ENCODE measurements at regions not wholly inside any gene's neighbourhood (a gene's known extent, or its start where the extent isn't known, plus 50 kb on each side); places are given as distances from the start of the nearest gene placed in this dataset.
A peak's percentile ranks its signal among the peaks of the same experiment; 100 is the strongest.
"Not testable (repeated sequence)": the region's sequence is repeated elsewhere in the genome, so short reads cannot be mapped to it uniquely, and the experiment has no call there.

DNA sequence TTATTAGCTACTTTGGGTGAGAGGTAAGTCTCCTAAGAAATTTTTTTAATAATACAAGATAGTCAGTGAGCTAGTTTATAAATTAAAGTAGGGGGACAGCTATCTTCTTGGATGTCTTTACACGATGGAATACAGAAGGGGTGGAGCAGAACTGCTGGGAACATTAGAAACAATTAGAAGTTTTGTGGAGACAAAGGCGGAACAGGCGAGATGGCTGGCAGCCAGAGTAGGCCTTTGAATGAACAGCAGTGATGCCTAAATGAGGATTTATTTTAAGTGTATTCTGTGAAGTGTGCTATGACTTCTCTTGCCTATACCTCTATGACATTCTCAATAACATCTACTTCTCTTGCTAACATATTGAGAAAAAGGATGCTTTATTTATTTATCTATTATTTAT lies 1345.3 kb upstream of the SEL1L start:
- DNase-seq = no peak

DNA sequence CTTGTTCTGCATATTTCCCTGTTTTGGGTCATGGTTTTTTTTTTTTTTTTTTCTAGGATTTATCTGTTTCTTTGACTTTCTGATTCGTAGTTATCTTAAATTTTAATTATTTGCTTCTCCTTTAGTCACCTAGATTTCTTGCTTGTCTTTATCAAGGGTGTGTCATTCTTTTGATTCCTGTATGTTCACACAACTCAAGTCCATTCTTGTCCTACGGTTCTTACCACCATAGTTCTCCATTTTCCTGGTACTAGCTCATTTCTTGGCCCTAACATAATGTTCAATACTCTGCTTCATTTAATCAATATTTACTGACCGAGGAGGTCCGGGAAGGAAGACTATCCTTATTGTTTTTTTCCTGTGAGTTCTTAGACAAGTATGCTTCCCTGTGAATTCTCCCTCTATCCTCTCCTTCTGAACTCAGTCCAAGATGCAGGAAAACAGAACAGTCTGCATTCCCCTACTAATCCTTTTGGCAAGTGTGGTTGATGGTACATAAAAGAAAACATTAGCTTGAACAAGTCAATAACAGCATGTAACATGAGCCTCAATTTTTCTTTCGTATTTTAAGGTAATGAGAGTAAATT lies 1346.4 kb upstream of the SEL1L start:
- DNase-seq = no peak

DNA sequence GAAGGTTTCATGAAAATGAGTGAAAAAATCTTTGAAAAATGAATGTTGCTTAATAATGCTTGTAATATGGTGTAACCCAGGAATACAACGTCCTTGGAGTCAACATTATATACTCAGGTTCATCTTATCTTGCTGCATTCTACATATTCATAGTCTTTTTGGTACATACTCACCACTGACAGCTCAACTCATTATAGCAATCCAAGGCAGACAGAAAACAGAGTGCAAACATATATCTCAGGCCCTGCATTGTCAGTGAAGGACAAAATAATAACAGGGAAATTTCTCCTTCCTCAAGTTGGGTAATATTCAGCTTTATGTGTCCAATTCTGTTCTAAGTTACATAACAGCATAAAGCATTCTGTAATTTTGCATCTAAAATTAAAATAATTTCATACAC lies 1353.0 kb upstream of the SEL1L start:
- no peak for DNase-seq

DNA sequence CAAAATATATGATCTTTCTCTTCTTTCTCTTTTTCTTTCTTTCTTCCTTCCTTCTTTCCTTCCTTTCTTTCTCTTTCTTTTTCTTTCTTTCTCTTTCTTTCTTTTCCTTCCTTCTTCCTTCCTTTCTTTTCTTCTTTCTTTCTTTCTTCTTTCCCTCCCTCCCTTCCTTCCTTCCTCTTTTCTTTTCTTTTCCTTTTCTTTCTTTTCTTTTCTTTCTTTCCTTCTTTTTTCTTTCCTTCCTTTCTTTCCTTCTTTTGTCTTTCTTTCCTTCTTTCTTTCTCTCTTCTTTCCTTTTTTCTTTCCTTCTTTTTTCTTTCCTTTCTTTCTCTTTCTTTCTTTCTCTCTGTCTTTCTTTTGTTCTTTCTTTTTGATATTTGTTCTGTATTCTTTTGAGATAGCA lies 1356.0 kb upstream of the SEL1L start:
- no peak for DNase-seq

DNA sequence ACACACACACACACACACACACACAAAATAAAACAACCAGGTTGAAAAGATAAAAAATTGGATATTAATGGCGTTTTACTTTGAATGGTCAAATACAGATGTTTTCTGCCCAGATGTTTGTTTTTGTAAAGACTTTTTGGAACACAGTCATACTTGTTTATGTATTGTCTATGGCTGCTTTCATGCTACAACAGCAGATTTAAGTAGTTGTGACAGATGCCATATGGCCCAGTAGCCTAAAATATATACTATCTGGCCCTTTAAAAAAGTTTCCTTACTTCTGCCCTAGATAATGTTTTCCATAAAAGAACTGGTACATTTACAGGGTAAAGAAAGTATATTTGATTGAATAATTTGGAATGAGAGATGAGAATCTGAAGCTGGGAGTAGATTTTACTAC lies 1362.8 kb upstream of the SEL1L start:
- no peak for DNase-seq

DNA sequence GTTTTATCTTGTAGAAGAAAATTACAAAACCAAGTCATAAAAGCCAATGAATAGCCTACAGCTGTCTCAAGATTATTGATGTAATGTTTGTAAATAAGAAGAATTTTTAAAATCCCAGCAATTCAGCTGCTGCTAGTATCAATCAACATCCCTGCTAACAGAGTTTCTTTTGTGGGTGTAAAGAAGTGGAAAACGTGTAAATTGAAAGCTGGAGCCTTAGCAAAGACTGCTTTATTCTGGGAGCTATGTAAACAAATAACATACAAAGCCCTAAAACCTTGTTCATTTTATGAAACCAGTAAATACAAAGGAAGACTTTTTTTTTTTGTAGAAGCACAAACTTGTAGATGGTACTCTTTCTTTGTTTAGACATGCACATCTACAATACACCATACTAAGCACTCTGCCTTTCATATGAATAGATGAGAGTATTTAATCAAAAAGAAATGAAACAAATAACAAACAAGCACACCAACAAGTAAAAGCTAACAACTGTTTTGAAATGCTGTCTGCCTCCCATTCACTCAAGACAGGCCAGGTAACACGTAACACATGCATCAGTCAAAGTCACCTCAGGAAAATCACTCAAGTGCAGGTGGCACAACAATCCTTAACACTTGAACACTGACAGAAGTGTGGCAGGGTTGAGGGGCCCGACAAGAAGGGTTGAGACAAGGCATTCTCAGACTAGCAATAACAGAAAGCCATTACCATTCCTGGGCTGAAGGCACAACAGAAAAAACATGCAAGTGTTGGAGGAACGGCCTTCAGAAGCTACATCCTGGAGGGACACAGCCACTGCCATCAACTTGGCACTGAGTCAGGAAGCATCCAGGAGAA lies 1364.0 kb upstream of the SEL1L start:
- DNase-seq = no peak

DNA sequence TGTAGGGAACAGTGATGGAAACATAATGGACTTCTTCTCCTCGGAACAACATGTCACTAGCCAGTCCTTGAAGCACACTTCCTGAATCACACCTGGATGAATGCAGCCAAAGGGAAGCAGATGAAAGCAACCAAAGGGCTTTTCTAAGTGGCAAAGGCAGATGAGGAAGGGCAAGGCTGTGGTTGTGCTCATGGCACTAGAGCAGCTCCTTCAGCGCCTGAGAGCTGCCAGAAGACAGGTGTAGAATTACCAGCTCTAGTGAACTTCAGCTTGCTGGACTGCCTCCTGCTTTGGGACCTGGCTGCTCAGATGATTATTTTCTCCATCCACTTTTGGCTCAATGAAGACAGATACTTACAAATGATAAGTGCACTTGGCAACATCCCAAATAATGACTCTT lies 1372.1 kb upstream of the SEL1L start:
- no peak for DNase-seq

DNA sequence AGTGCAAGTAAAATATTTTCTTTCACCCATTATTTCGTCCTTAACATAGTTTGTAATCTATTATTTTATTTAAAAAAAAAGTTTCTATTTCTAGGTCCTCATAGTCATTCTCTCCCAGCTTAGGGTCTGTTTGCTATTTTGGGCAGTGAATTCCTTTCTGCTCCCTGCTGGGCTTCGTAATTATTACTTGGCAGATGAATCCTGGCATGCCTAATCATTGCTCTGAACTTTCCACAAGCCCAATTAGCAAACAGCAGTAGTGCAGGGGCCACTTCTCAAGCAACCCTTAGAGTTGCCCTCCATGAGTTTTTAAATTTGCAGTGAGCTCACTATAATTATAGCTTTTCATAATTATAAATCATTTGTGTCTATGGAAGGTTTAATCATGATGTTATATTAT lies 1378.3 kb upstream of the SEL1L start:
- no peak for DNase-seq

DNA sequence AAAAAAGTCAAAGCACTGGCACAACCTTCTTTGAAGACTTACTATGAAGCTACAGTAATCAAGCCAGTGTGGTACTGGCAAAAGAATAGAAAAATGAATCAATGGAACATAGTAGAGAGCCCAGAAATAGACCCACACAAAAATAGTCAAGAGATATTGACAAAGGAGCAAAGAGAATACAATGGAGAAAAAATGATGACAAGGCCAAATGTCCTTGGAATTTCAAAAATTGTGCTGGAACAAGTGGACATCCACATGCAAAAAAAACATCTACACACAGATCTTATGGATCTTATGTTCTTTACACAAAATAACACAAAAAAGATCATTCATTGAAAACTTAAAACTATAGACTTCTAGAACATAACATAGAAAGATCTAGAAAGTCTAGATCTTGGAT lies 1379.7 kb upstream of the SEL1L start:
- no peak for DNase-seq

DNA sequence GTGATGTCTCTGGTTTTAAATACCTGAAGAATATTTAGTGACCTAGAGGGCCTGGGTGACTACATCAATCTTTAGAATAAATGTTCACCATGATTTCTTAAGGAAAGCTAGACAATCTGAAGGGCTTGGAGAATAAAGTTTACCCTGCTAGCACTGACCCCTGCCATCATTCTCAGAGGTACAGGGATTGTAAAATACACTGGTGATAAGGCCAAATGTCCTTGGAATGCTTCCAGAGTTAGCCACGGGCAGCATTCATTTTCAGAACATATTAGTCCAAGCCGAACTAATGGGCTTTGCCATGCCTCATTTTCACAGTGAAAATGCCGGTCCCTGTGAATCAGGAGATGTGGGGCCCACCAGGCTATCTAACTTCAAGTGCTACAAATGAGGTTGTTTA lies 1381.7 kb upstream of the SEL1L start:
- DNase-seq = no peak

DNA sequence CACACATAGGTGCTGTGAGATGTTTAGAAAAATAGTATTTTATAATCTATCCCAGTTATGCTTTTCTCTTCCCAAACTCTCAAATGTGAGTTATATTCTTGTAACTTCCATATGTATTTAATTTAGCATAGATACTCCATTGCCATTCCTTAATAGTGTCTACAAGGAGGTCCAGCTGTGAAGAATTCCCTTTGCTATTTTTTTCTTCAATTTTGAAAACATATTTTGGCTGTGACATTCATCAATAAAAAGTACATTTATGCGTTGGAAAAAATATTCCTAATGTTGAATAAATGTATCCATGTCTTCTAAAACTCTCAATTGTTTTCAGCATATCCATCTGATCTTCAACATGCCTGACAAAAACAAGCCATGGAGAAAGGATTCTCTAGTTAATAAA lies 1402.0 kb upstream of the SEL1L start:
- no peak for DNase-seq

DNA sequence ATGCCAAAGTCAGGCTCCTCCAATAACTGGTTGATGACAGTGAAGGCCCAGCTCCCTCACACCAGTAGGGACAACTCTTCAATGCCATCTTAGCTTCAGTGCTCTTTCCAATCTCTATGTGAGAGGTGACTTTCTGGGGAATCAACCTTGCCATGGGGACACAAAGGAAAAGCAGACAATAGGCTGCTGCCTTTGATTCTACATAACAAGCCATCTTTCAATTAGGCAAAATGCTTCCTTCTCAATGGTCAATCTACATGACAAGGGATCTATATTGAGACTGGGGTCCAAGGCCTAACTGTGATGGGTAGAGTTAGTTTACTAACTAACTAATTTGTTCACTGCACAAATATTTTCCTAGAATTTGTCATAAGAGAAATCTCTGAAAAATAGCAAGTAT lies 1417.5 kb upstream of the SEL1L start:
- DNase-seq = no peak

DNA sequence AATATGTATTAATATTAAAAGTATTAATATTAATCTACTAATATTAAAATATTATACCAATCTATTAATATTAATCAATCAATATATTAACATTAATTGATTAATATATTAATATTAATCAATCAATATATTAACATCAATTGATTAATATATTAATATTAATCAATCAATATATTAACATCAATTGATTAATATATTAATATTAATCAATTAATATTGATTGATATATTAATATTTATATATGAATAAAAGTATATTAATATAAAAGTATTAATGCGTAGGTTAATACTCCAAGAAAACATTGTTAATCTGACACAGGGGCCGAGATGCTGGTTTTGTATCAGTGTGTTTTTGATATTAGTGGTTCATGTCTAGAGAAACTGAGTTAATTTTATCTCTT lies 1430.1 kb upstream of the SEL1L start:
- DNase-seq = no peak

DNA sequence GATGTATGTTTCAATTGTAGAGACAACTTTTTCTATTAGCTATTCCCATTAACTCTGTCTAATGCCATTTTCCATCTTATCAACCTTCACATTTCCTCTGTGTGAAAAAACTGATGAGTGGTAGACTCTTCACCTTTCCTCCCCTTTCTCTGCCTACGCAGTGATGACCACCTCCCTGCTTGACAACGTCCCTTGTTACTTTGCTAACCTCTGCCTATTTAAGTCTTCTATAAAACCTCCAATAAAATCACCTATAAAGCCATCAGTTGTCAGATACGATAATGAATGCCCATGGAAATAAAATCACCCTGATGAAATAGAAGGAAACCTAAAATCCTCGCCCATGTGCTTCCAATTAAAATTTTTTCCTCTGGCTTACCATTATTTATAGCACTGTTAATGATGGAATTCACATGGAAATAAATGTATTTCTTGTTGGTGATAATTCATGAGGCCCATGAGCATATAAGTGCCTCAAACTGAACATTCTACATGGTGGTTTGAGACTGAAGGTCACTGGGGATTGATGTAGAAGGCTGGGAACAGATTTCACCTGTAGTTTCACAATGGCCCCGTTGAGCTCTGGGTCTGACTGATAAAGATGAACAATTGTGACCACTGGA lies 1454.0 kb upstream of the SEL1L start:
- DNase-seq = no peak

DNA sequence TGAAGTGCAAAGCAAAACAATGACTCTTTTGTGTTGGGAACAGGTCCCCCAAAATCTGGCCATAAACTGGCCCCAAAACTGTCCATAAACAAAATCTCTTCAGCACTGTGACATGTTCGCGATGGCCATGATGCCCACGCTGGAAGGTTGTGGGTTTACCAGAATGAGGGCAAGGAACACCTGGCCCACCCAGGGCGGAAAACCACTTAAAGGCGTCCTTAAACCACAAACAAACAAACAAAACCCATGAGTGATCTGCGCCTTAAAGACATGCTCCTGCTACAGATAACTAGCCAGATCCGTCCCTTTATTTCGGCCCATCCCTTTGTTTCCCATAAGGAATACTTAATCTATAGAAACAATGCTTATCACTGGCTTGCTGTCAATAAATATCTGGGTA lies 1460.9 kb upstream of the SEL1L start:
- DNase-seq = not testable (repeated sequence)

DNA sequence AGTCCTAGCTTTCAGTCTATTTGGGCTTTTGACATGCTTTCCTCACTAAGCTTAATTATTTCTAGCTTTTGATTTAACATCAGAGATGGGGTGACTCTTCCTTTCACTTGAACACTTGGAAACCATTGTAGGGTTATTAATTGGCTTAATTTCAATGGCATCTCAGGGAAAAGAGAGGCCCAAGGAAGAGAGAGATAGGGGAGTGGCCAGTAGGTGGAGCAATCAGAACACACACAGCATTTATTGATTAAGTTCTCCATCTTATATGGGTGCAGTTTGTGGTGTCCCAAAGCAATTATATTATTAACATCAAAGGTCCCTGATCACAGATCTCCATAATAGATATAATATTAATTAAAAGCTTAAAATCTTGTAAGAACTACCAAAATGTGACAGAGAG lies 1466.1 kb upstream of the SEL1L start:
- DNase-seq = peak in 1 of 2 experiments; percentile 14

DNA sequence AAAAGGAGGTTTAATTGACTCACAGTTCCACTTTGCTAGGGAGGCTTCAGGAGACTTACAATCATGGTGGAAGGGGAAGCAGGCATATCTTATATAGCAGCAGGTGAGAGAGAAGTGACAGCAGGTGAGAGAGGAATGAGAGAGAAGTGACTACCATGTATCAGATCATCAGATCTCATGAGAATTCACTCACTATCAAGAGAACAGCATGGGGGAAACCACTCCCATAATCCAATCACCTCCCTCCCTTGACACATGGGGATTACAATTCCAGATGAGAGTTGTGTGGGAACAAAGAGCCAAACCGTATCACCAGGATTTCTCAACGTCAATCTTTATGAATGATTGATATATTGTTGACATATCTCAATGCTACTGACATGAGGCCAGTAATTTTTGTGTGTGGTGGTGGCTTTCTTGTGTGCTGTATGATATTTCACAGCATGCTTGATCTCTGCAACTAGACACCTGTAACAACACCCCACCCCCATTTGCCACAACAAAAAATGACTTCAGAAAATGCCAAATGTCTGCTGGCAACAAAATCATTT lies 1470.9 kb upstream of the SEL1L start:
- no peak for DNase-seq

DNA sequence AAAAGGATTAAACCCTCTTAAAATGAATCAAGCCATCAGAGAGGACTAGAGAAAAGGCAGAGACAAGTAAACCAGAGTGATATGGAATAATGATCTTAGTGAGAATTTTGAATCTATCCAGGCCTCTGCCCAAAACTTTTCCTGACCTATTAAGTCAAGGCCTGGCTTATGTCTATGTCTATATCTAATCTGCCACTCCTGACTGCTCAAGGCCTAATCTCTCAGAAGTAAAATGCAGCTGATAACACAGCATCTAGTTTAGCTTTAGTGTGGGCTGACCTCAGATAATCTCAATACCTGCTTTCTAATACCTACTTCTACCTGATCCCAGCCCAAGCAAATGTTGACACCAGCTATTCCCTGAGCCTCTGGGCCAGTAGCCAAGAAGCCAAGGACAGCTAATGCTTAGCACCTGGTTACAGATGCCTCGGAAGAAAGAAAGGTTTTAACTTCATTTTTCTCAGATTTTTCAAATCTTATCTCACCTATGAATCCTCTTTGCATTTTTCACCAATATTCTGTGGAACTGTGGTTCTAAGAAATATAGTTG lies 1472.5 kb upstream of the SEL1L start:
- DNase-seq = no peak

DNA sequence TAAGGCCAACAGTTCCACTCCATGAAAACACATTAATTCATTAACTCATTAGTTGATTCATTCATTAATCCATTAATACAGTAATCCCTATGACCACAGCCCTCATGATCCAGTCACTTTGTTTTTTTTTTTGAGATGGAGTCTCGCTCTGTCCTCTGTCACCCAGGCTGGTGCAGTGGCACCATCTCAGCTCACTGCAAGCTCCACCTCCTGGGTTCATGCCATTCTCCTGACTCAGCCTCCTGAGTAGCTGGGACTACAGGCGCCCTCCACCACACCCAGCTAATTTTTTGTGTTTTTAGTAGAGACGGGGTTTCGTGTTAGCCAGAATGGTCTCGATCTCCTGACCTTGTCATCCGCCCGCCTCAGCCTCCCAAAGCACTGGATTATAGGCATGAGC lies 1473.4 kb upstream of the SEL1L start:
- not testable (repeated sequence) for DNase-seq

DNA sequence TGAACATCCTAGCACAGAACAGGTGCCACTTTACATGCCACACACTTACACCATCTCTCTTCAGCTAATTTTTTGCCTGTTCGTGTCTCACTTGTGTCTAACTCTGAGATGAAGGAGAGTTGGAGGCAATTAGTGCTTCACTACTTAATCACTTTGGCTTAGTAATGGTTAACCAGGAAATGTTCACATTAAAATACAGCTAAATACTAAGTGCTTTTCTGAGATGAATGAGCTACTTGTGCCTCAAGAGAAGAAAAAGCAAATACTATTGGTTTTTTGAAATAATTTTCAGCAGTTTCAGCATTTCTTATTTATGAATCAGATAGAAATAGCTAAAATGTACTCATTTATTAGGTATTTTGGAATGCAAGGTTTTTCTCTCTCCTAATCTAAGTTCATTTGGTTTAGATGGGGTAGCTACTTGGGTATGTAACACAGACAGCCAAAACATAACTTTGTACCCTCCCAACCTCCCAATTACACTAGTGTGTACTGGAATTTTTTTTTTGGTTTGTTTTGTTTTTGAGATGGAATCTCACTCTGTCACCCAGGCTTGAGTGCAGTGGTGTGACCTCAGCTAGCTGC lies 1474.1 kb upstream of the SEL1L start:
- DNase-seq = no peak

DNA sequence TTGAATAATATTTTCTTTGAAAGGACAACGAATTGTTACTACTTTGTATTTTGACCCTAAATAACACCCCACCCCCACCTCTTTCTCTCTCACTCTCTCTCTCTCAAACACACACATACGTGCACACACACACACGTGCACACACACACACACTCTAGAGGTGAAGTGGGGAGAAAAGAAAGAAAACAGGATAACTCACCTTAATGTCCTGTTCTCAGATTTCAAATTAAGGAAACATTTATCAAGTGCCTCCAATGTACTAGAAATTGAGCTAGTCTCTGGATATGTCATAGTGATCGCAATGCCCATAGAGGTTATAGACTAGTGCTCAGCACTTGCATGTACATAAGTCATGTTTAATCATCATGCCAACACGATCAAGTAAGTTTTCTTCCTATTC lies 1483.6 kb upstream of the SEL1L start:
- no peak for DNase-seq

DNA sequence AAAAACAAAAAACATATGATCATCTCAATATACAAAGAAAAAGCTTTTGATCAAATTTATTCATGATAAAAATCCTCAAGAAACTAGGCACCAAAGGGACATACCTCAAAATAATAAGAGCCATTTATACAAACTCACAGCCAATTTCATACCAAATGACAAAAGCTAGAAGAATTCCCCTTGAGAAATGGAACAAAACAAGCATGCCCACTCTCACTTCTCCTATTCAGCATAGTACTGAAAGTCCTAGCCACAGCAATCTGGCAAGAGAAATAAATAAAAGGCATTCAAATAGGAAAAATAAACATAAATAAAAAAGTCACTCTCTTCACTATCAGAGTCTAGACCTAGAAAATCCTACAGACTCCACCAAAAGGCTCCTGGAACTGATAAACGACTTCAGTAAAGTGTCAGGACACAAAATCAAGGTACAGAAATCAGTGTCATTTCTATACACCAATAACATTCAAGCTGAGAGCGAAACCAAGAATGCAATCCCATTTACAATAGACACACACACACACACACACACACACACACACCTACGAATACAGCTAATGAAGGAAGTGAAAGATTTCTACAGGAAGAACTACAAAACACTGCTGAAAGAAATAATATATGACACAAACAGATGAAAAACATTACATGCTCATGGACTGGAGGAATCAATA lies 1486.2 kb upstream of the SEL1L start:
- DNase-seq = no peak

DNA sequence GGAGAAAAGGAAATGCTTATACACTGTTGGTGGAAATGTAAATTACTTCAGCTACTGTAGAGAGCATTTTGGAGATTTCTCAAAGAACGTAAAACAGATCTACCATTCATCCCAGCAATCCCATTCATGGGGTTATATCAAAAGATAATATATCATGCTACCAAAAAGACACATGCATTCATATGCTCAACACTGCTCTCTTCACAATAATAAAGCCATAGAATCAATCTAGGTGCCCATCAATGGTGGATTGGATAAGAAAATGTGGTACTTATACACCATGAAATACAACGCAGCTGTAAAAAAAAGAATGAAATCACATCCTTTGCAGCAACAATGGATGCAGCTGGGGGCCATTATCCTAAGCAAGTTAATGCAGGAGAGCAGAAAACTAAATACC lies 1487.7 kb upstream of the SEL1L start:
- no peak for DNase-seq

All from NCI-H526 (cell line).